ENCODE measurements at regions not wholly inside any gene's neighbourhood (a gene's known extent, or its start where the extent isn't known, plus 50 kb on each side); places are given as distances from the start of the nearest gene placed in this dataset.

DNA sequence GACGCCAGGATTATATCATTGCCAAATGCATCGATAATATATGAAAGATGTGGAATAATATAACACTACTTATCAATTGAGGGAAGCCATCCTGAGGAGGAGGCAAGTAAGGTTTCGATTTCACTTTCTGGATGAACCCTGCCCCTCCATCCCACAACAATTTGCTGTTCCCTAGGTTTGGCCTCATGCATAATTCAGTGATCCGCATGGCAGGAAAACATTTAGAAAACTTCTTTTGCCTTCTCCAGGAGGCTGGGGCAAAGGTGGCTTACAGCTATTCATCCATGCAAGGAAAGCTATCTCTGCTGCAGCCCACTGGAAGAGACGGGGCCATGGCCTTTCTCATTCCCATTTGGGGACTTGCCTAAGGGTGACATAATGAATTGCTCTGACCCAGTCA lies 489.4 kb upstream of the CADM1 start:
- TF ChIP-seq, protein P1, sequence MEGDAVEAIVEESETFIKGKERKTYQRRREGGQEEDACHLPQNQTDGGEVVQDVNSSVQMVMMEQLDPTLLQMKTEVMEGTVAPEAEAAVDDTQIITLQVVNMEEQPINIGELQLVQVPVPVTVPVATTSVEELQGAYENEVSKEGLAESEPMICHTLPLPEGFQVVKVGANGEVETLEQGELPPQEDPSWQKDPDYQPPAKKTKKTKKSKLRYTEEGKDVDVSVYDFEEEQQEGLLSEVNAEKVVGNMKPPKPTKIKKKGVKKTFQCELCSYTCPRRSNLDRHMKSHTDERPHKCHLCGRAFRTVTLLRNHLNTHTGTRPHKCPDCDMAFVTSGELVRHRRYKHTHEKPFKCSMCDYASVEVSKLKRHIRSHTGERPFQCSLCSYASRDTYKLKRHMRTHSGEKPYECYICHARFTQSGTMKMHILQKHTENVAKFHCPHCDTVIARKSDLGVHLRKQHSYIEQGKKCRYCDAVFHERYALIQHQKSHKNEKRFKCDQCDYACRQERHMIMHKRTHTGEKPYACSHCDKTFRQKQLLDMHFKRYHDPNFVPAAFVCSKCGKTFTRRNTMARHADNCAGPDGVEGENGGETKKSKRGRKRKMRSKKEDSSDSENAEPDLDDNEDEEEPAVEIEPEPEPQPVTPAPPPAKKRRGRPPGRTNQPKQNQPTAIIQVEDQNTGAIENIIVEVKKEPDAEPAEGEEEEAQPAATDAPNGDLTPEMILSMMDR (IDR thresholded peaks at IDR 0.05; ENCODE audit: insufficient read depth, low read depth, low read length): no peak
- DNase-seq (ENCODE audit: low read depth): no peak
- H3K4me3 ChIP-seq (ENCODE audit: low read depth, low read length): no peak overlapping the region

DNA sequence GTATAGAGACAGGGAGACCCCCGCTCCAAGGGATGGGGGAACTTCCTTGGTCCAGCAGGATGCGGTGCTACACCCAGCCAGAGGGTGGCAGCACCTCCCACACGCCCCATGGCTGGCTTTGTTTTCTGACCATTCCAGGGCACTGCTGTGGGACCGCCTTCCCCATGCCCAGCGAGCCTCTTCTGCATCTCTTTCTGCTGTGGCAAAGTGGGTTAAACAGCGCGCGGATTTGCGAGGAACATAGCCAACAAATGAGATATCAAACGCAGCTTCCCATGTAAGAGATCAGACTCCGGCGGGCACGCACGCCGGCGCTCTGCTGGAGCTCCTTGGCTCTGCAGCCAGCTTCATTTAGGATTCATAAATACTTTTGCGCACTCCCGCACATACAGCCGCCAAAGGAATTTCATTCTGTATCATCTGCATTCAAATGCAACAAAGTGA lies 485.8 kb upstream of the CADM1 start:
- no peak overlapping the region for H3K4me3 ChIP-seq (ENCODE audit: low read depth, low read length)
- DNase-seq (ENCODE audit: low read depth): no peak
- TF ChIP-seq, protein P1 (IDR thresholded peaks at IDR 0.05; ENCODE audit: insufficient read depth, low read depth, low read length): no peak

- no peak for DNase-seq (ENCODE audit: low read depth)
- no peak overlapping the region for H3K4me3 ChIP-seq (ENCODE audit: low read depth, low read length)
- TF ChIP-seq, protein P1 (IDR thresholded peaks at IDR 0.05; ENCODE audit: insufficient read depth, low read depth, low read length): no peak
These were observed 481.7 kb upstream of the CADM1 start for GRCh38 chr11:115985896-115986295.

DNA sequence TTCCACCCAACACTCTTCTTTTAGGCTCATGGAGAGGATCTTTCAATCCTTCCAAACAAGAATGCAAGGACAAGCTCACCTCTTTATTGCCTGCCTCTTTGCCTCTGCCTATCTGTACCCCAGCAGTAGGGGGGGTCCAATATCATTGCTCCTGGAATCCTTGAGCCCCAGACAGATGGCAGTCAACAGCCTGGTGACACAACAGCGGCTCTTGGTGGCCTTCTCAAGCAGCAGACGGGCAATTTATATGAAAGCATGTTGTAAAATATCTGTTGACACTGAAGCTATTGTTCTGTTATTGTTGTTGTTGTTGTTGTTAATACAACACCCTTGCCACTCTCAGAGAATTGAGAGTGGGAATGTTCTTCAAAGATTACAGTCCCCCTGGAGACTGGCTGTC lies 480.0 kb upstream of the CADM1 start:
- TF ChIP-seq, protein P1 (IDR thresholded peaks at IDR 0.05; ENCODE audit: insufficient read depth, low read depth, low read length): no peak
- H3K4me3 ChIP-seq (ENCODE audit: low read depth, low read length): no peak overlapping the region
- no peak for DNase-seq (ENCODE audit: low read depth)

GRCh38 chr11:115982666-115983065 lies 478.5 kb upstream of the CADM1 start:
- no peak for DNase-seq (ENCODE audit: low read depth)
- TF ChIP-seq, protein P1 (IDR thresholded peaks at IDR 0.05; ENCODE audit: insufficient read depth, low read depth, low read length): no peak
- no peak overlapping the region for H3K4me3 ChIP-seq (ENCODE audit: low read depth, low read length)

GRCh38 chr11:115981814-115982471 lies 477.7 kb upstream of the CADM1 start:
- TF ChIP-seq, protein P1 (IDR thresholded peaks at IDR 0.05; ENCODE audit: insufficient read depth, low read depth, low read length): no peak
- no peak for DNase-seq (ENCODE audit: low read depth)
- no peak overlapping the region for H3K4me3 ChIP-seq (ENCODE audit: low read depth, low read length)

DNA sequence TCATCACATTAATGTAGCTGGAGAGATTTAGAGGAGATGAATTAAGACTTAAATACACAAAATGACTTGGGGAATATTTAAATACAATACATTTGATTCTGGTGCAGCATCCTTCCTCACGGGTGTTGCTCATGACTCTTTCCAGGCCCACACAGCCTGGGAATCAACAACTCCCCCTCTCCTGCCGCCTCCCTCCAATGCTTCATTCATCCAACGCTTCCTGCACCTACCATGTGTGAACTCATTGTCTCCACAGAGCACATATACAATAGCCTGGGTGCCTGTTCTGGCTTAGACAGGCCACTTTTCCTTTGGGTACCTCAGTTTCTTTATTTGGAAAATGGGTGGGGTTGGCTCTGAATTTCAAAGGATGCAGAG lies 476.9 kb upstream of the CADM1 start:
- TF ChIP-seq, protein P1 (IDR thresholded peaks at IDR 0.05; ENCODE audit: insufficient read depth, low read depth, low read length): no peak
- H3K4me3 ChIP-seq (ENCODE audit: low read depth, low read length): no peak overlapping the region
- no peak for DNase-seq (ENCODE audit: low read depth)
